ENCODE measurements at regions not wholly inside any gene's neighbourhood (a gene's known extent, or its start where the extent isn't known, plus 50 kb on each side); places are given as distances from the start of the nearest gene placed in this dataset.

- no peak for DNase-seq (ENCODE audit: low read depth, low spot score)
- intact Hi-C loops (cut with micrococcal nuclease) = no loop called here
- H3K27ac ChIP-seq (ENCODE audit: insufficient read depth, low read depth, low read length) = no peak overlapping the region
- no peaks in the 10 kb centered on the region for H3K9me1 ChIP-seq (replicated peaks; ENCODE audit: control insufficient read depth, extremely low read depth, insufficient read depth, low read length)
- H3K27me3 ChIP-seq (ENCODE audit: control insufficient read depth in 2 of 2, insufficient read depth in 2 of 2, low read length in 2 of 2) = no peaks in the 10 kb centered on the region
- H4K20me1 ChIP-seq (replicated peaks; ENCODE audit: control insufficient read depth, extremely low read depth, insufficient read depth, low read length) = no peaks in the 10 kb centered on the region
- H3K36me3 ChIP-seq (ENCODE audit: control insufficient read depth in 2 of 2, extremely low read depth in 1 of 2, insufficient read depth in 2 of 2, low read length in 2 of 2) = no peaks in the 10 kb centered on the region
- BruUV-seq (replicated peaks) = no TSS peak
- dilution Hi-C loops (cut with MboI; ENCODE audit: extremely low pct_ligation_motif_present, low sequenced_read_pairs) = no loop called here
- H3K4me1 ChIP-seq (ENCODE audit: control insufficient read depth, extremely low read depth, insufficient read depth, low read length) = no peaks in the 10 kb centered on the region
- H3K79me2 ChIP-seq (ENCODE audit: control insufficient read depth, insufficient read depth, low read length) = no peaks in the 10 kb centered on the region
- H2AFZ ChIP-seq (ENCODE audit: low read depth, low read length) = no peak overlapping the region
- CTCF ChIA-PET = no interaction called here
- no peak overlapping the region for H3K4me3 ChIP-seq (replicated peaks in 1 of 3; ENCODE audit: insufficient read depth in 1 of 3, low read depth in 1 of 3, low read length in 3 of 3)
- no peak overlapping the region for H3K9ac ChIP-seq (replicated peaks; ENCODE audit: extremely low read depth, insufficient read depth, low read length)
- no peak for FAIRE-seq
- no peaks in the 10 kb centered on the region for H3K9me3 ChIP-seq (replicated peaks; ENCODE audit: control insufficient read depth, insufficient read depth, low read length)
- H3K4me2 ChIP-seq (ENCODE audit: insufficient read depth, low read length) = no peak overlapping the region
- TF ChIP-seq POLR2A (IDR thresholded peaks at IDR 0.05; ENCODE audit: low read depth, low read length) = no peak
- TF ChIP-seq EZH2 (IDR thresholded peaks at IDR 0.05; ENCODE audit: borderline replicate concordance, low read depth, low read length, severe bottlenecking) = no peak
- TF ChIP-seq, protein P1, sequence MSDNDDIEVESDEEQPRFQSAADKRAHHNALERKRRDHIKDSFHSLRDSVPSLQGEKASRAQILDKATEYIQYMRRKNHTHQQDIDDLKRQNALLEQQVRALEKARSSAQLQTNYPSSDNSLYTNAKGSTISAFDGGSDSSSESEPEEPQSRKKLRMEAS (IDR thresholded peaks at IDR 0.05; ENCODE audit: insufficient read depth, insufficient read length) = no peak
- TF ChIP-seq MYC (IDR thresholded peaks at IDR 0.05; ENCODE audit: low read depth, low read length) = no peak
- TF ChIP-seq POLR2AphosphoS5 (IDR thresholded peaks at IDR 0.05; ENCODE audit: insufficient read depth, low read depth, low read length) = no peak
- TF ChIP-seq CTCF (IDR thresholded peaks at IDR 0.05; ENCODE audit: extremely low read depth in 1 of 2, insufficient read depth in 1 of 2, low read depth in 1 of 2, low read length in 2 of 2) = no peak
- no peak for TF ChIP-seq GATA2 (IDR thresholded peaks at IDR 0.05; ENCODE audit: insufficient read depth, insufficient read length, low read depth, low read length)
- POLR2A ChIA-PET = no interaction called here
Observed at GRCh38 chr19:28305513-28305912, 907.4 kb downstream of the UQCRFS1 start.

Measured in endothelial cell of umbilical vein (primary cell).